ENCODE measurements at regions not wholly inside any gene's neighbourhood (a gene's known extent, or its start where the extent isn't known, plus 50 kb on each side); places are given as distances from the start of the nearest gene placed in this dataset.

DNA sequence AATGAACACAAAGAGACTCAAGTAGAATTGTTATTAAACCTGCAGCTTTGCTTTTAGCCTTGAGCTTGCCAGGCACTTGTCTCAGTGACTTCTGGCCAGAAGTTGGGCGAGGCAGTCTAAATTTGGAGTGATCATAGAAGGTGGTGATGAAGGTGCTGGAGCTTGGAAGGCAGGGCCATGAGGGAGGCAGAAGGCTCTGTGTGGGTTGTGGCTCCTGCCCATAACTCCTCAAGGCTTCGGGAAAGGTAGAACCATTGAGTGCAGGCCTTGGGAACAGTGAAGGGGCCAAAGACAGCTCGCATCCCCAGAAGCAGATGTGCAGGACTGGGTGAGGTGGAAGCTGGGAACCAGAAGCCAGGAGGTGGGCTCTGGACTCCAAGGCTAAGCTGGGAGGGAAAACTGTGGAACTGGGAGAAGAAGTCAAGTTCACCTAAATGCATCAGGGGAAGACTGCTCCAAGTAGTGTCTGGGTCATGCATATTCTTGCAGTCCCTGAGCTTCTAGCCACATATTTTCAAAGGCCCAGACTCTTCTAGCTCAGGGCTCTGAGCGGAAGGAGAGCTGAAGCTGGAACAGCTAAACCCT, 111.1 kb upstream of the HABP2 start:
- TF ChIP-seq, protein P1, sequence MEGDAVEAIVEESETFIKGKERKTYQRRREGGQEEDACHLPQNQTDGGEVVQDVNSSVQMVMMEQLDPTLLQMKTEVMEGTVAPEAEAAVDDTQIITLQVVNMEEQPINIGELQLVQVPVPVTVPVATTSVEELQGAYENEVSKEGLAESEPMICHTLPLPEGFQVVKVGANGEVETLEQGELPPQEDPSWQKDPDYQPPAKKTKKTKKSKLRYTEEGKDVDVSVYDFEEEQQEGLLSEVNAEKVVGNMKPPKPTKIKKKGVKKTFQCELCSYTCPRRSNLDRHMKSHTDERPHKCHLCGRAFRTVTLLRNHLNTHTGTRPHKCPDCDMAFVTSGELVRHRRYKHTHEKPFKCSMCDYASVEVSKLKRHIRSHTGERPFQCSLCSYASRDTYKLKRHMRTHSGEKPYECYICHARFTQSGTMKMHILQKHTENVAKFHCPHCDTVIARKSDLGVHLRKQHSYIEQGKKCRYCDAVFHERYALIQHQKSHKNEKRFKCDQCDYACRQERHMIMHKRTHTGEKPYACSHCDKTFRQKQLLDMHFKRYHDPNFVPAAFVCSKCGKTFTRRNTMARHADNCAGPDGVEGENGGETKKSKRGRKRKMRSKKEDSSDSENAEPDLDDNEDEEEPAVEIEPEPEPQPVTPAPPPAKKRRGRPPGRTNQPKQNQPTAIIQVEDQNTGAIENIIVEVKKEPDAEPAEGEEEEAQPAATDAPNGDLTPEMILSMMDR (IDR thresholded peaks at IDR 0.05; ENCODE audit: low read depth, low read length): no peak
- in situ Hi-C loops (cut with HindIII; ENCODE audit: low sequenced_read_pairs): no loop called here
- no peak overlapping the region for H3K4me3 ChIP-seq (ENCODE audit: low read depth, low read length)
- DNase-seq (ENCODE audit: low read depth, low spot score): no peak

DNA sequence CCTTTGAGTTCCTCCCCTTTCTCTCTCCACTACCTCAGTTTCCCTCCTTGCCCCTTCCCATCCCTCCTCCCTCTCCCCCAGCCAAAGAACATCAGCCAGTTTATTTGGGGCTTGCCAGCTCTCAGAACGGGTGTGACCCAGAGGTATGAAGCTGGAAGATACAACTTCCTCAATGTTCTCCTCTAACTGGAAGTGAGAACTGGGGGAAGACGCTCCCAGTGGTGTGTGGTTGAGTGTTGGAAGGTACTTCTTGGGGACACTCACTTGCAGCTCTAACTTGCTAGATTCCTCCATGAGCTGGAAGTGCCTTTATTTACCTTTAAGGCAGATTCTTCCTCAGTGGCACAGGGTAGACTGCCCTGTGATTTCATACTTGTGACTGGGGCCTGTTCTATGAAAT, 110.5 kb upstream of the HABP2 start:
- TF ChIP-seq, protein P1 (IDR thresholded peaks at IDR 0.05; ENCODE audit: low read depth, low read length): no peak
- in situ Hi-C loops (cut with HindIII; ENCODE audit: low sequenced_read_pairs): no loop called here
- no peak for DNase-seq (ENCODE audit: low read depth, low spot score)
- no peak overlapping the region for H3K4me3 ChIP-seq (ENCODE audit: low read depth, low read length)

DNA sequence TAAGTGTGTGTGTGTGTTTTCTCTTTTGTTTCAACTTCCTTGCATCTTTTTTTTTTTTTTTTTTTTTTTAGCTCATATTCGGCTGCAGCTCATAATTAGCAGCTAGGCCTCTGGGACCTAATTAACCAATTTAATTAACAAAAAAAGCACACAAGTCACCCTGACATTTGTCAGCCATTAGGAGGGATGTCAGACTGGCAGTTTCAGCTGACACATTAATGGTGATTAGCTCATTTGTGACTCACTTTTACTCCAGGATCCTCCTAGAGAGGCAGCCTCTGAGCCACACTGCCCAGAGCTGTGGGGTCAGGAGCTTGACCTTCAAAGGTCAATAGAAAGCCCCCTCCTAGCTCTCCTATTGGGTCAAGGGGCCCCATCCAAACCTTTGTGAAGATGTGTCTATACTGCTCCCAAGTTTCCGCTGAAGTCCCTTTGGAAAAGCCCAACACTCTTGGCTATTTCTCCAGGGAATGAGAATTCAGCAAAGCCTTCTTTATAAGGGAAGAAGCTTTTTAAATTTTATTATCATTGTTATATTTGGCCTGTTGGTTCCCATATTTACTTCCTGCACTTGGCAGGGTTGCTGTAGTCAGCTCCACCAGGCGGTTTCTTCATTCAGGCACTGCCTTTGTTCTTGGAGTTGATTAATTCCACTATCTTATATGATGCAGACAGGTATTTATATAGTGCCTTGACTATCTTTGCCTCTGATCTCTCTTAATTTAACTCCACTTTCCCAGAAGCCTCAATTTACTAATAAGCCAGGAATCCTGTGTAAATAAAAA, 109.5 kb upstream of the HABP2 start:
- no peak for DNase-seq (ENCODE audit: low read depth, low spot score)
- in situ Hi-C loops (cut with HindIII; ENCODE audit: low sequenced_read_pairs): no loop called here
- TF ChIP-seq, protein P1 (IDR thresholded peaks at IDR 0.05; ENCODE audit: low read depth, low read length): no peak
- H3K4me3 ChIP-seq (ENCODE audit: low read depth, low read length): no peak overlapping the region

DNA sequence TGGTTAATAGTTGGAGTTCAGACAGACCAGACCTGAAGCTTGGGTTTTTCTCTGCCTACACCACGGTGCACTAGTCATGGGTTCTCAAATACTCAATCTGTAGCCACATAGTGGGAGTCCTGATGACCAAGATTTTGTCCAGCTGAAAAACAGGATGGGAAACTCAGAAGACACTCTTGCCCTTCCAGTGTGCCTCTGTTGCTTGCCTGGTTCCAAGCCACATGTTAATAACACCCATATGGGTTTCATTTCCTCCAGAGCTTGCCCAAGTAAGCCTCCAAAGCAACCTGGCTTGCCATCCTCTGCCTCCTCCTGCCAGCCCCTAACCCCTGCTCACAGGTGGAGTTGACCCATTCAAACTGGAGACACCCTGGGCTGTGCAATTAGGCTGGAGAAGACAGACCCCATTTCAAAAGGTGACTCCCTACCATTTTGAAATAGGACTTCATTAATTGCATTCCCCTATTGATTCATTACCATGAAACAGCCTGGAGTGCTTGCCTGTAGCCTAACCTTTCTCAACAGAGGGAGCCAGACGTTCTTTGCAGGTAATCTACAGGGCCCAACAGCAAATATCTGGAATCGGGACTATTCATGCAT, 108.0 kb upstream of the HABP2 start:
- in situ Hi-C loops (cut with HindIII; ENCODE audit: low sequenced_read_pairs): no loop called here
- no peak overlapping the region for H3K4me3 ChIP-seq (ENCODE audit: low read depth, low read length)
- TF ChIP-seq, protein P1 (IDR thresholded peaks at IDR 0.05; ENCODE audit: low read depth, low read length): no peak
- DNase-seq (ENCODE audit: low read depth, low spot score): no peak

DNA sequence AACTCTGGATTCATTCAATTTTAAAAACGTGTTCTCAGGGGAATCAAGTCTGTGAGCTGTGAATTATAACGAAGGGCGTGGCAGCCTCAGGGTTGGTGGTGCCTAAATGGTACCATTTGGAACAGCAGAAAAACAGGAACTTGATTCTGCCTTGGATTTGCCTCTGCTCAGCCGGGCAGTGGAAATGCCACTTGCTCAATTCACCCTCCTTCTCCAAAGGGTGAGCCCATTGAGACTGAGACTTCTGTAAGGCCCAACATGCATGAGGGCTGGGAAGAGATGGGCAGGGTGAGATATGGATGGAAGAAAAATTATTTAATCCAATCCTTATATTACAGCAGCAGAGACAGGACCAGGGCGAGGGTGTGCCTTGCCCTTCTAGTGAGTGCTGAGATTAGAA, 107.1 kb upstream of the HABP2 start:
- DNase-seq (ENCODE audit: low read depth, low spot score): no peak
- in situ Hi-C loops (cut with HindIII; ENCODE audit: low sequenced_read_pairs): no loop called here
- TF ChIP-seq, protein P1 (IDR thresholded peaks at IDR 0.05; ENCODE audit: low read depth, low read length): no peak
- H3K4me3 ChIP-seq (ENCODE audit: low read depth, low read length): no peak overlapping the region

DNA sequence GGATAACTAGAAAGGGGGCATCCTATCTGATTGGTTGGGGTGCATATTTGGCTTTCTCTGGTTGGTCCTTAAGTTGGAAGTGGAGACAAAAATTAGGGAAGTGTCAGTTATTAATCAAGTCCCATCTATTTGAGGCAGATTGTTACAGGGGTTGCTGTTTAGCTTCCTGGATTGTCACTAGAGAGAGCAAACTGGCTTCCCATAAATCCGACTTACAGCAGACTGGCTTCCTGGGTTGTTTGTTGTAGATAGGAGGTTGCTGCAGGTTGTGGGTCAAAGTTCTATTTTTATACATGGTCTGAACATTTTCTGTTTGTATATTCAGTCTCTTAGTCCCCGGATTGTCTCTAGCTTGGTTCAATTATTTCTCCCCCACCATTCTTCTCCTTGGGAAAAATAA, 106.1 kb upstream of the HABP2 start:
- in situ Hi-C loops (cut with HindIII; ENCODE audit: low sequenced_read_pairs): no loop called here
- TF ChIP-seq, protein P1 (IDR thresholded peaks at IDR 0.05; ENCODE audit: low read depth, low read length): no peak
- DNase-seq (ENCODE audit: low read depth, low spot score): no peak
- H3K4me3 ChIP-seq (ENCODE audit: low read depth, low read length): no peak overlapping the region

Data from astrocyte of the spinal cord (primary cell).